ENCODE measurements at regions not wholly inside any gene's neighbourhood (a gene's known extent, or its start where the extent isn't known, plus 50 kb on each side); places are given as distances from the start of the nearest gene placed in this dataset.

DNA sequence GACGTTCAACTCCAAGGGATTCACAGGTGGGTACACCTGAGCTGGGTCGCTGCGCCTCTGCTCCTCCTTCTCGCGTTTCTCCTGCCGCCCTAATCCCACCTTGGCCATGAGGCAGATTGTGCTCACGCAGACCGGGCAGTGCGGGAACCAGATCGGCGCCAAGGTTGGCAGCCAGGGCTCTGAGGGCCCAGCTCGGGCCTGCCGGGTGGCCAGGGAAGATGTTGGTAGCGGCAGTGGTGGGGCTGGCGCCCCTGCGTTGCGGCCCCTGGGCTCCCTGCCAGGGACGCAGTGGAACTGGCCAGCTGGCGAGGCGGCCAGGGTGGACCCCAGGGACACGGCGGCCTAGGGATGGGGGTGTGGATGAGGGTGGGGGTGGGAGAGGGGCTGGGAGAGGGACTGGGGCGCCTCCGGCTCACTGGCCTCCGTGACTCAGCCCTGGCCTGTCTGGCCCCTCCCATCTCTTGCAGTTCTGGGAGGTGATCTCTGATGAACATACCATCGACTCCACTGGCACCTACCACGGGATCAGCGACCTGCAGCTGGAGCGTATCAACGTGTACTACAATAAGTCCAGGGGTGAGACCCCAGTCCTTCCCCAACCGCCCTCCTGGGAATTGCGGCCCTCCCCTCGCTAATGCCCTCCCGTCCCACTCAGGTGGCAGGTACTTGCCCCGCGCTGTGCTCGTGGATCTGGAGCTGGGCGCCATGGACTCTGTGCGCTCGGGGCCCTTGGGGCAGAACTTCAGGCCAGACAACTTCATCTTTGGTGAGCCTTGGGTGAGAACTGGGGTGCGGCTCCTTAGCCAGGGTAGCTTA, 114.9 kb upstream of the ALG10B start:
- no peak overlapping the region for H3K18ac ChIP-seq (ENCODE audit: insufficient read length, low read depth, low read length)
- H3K9me3 ChIP-seq (ENCODE audit: control insufficient read depth, low read depth, low read length), result peaks cover 80% of the 10 kb centered on the region
- H3K14ac ChIP-seq (ENCODE audit: insufficient read depth, low read length), result no peak overlapping the region
- H2BK12ac ChIP-seq (ENCODE audit: insufficient read length, low read depth, low read length), result no peak overlapping the region
- H3K27ac ChIP-seq (ENCODE audit: insufficient read length, low read depth, low read length), result no peak overlapping the region
- no peak overlapping the region for H3T11ph ChIP-seq (ENCODE audit: low read length)
- no peak overlapping the region for H3K9ac ChIP-seq (ENCODE audit: extremely low read depth, insufficient read length, low read length)
- no peak overlapping the region for H2AFZ ChIP-seq (ENCODE audit: low read length)
- H2BK120ac ChIP-seq (ENCODE audit: low read depth, low read length, poor library complexity, severe bottlenecking), result no peak overlapping the region
- no peaks in the 10 kb centered on the region for H3K4me1 ChIP-seq (ENCODE audit: insufficient read depth, low read length)
- no peaks in the 10 kb centered on the region for H3K23me2 ChIP-seq (ENCODE audit: insufficient read length, low read depth, low read length, poor library complexity, severe bottlenecking)
- H3K4me2 ChIP-seq (ENCODE audit: insufficient read depth, insufficient read length, low read length), result no peak overlapping the region
- TF ChIP-seq, protein P1, sequence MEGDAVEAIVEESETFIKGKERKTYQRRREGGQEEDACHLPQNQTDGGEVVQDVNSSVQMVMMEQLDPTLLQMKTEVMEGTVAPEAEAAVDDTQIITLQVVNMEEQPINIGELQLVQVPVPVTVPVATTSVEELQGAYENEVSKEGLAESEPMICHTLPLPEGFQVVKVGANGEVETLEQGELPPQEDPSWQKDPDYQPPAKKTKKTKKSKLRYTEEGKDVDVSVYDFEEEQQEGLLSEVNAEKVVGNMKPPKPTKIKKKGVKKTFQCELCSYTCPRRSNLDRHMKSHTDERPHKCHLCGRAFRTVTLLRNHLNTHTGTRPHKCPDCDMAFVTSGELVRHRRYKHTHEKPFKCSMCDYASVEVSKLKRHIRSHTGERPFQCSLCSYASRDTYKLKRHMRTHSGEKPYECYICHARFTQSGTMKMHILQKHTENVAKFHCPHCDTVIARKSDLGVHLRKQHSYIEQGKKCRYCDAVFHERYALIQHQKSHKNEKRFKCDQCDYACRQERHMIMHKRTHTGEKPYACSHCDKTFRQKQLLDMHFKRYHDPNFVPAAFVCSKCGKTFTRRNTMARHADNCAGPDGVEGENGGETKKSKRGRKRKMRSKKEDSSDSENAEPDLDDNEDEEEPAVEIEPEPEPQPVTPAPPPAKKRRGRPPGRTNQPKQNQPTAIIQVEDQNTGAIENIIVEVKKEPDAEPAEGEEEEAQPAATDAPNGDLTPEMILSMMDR (conservative IDR thresholded peaks at IDR 0.05), result no peak
- no peaks in the 10 kb centered on the region for H3K4me1 Mint-ChIP-seq
- no peak overlapping the region for H3K4me3 Mint-ChIP-seq
- DNase-seq, result no peak
- H3K56ac ChIP-seq (ENCODE audit: insufficient read length, low read depth, low read length), result no peak overlapping the region
- WGBS (ENCODE audit: extremely low coverage, insufficient read length, low lambda C conversion rate), result no CpG with 5 or more reads among the region's 41 CpGs
- no peak overlapping the region for H3K23ac ChIP-seq (ENCODE audit: insufficient read length, low read depth, low read length)
- H2AK5ac ChIP-seq (ENCODE audit: insufficient read length, low read length), result no peak overlapping the region
- H3K79me1 ChIP-seq (ENCODE audit: insufficient read depth, low read depth, low read length, poor library complexity, severe bottlenecking), result no peaks in the 10 kb centered on the region
- no peak overlapping the region for H2BK5ac ChIP-seq (ENCODE audit: insufficient read length, low read length)
- no peak overlapping the region for H4K91ac ChIP-seq (ENCODE audit: insufficient read length, low read depth, low read length)
- H3K36me3 Mint-ChIP-seq (ENCODE audit: insufficient read depth in 1 of 3, low read depth in 3 of 3), result peaks cover 8 to 36% (median 9%) of the 10 kb centered on the region in 3 experiments; a peak in 6 of 7 replicates
- H4K20me1 ChIP-seq (ENCODE audit: control insufficient read depth, insufficient read depth, insufficient read length), result no peaks in the 10 kb centered on the region
- no peak overlapping the region for H2BK20ac ChIP-seq (ENCODE audit: low read depth, low read length, poor library complexity, severe bottlenecking)
- no peak overlapping the region for H2BK15ac ChIP-seq (ENCODE audit: low read depth, low read length)
- H3K27me3 Mint-ChIP-seq (ENCODE audit: low read depth), result no peaks in the 10 kb centered on the region
- H3K27ac Mint-ChIP-seq, result no peak overlapping the region
- H4K8ac ChIP-seq (replicated peaks; ENCODE audit: insufficient read length, low read depth, low read length), result no peak overlapping the region
- no peak overlapping the region for H3K4ac ChIP-seq (ENCODE audit: low read depth, low read length)
- H3K27me3 ChIP-seq (ENCODE audit: insufficient read depth, low read length), result no peaks in the 10 kb centered on the region
- H3K9me3 Mint-ChIP-seq, result peaks cover 91 to 93% of the 10 kb centered on the region in 2 experiments
- no peak overlapping the region for H4K5ac ChIP-seq (ENCODE audit: insufficient read length, low read depth, low read length)
- H3K79me2 ChIP-seq (ENCODE audit: insufficient read depth, low read length), result no peaks in the 10 kb centered on the region
